Keratinocyte (primary cell): ENCODE measurements at regions not wholly inside any gene's neighbourhood (a gene's known extent, or its start where the extent isn't known, plus 50 kb on each side); places are given as distances from the start of the nearest gene placed in this dataset.

Experiments used
- CTCF ChIP-seq, 3 experiments: IDR thresholded peaks in 1 of 3; conservative IDR thresholded peaks in 1 of 3; optimal IDR thresholded peaks in 1 of 3; 2 replicates in 2 of 3; 3 replicates in 1 of 3; pipeline versions ENCODE3 to v1.5.1; 2011; ENCODE audit warnings: low read length in 3 of 3, mild to moderate bottlenecking in 3 of 3, moderate library complexity in 2 of 3, control low read depth in 1 of 3, inconsistent platforms in 1 of 3; ENCODE audit not compliant: insufficient read depth in 2 of 3; ENCODE audit errors: extremely low read depth in 1 of 3
- EZH2 ChIP-seq: IDR thresholded peaks from one replicate; pipeline ENCODE4 v1.6.1; 2012; ENCODE audit warnings: inconsistent platforms, mild to moderate bottlenecking, low read length, moderate library complexity

DNA sequence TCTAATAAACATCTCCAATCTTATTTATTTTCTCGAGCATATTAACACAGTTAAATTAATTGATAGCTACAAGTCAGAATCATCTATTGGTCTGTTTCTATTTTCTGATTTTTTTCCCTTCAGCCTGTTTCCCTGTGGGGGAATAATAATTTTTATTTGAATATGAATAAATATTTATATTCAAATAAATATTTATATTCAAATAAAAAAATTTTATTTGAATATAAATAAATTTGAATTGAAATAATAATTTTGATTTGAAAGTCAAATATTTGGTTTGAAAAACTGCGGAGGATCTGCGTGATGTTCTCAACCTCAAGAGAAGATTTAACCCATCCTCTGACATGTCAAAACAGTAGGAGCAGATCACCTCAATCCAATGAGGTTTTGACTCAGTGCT, 380.1 kb upstream of the MEIS2 start:
- TF ChIP-seq CTCF (optimal IDR thresholded peaks at IDR 0.05 in 1 of 3, IDR thresholded peaks at IDR 0.05 in 1 of 3, conservative IDR thresholded peaks at IDR 0.05 in 1 of 3; ENCODE audit: extremely low read depth in 1 of 3, insufficient read depth in 2 of 3, low read length in 3 of 3): no peak
- TF ChIP-seq EZH2: no peak
